NCI-H226 (cell line): ENCODE measurements at regions not wholly inside any gene's neighbourhood (a gene's known extent, or its start where the extent isn't known, plus 50 kb on each side); places are given as distances from the start of the nearest gene placed in this dataset.
A peak's percentile ranks its signal among the peaks of the same experiment; 100 is the strongest.
"Not testable (repeated sequence)": the region's sequence is repeated elsewhere in the genome, so short reads cannot be mapped to it uniquely, and the experiment has no call there.

Experiments used
- DNase-seq: peaks from one replicate; pipeline ENCODE4 v3.0.0-alpha.2; 2015

GRCh38 chr6:72457738-72458137 is 164.1 kb upstream of the KCNQ5 start:
- DNase-seq: no peak

- DNase-seq: no peak
These were observed 163.3 kb upstream of the KCNQ5 start for GRCh38 chr6:72458521-72458920.

- no peak for DNase-seq
These were observed 160.7 kb upstream of the KCNQ5 start for GRCh38 chr6:72461144-72461543.

GRCh38 chr6:72464246-72464645 is 157.6 kb upstream of the KCNQ5 start:
- DNase-seq: no peak

GRCh38 chr6:72464791-72465691 is 156.8 kb upstream of the KCNQ5 start:
- DNase-seq: peak; percentile 91

GRCh38 chr6:72466471-72466870 is 155.4 kb upstream of the KCNQ5 start:
- DNase-seq: no peak

- peak; percentile 50 for DNase-seq
These were observed 154.8 kb upstream of the KCNQ5 start for GRCh38 chr6:72466971-72467566.

GRCh38 chr6:72469406-72469983 is 152.4 kb upstream of the KCNQ5 start:
- DNase-seq: not testable (repeated sequence)

GRCh38 chr6:72476051-72476450 is 145.8 kb upstream of the KCNQ5 start:
- DNase-seq: no peak

- DNase-seq: no peak
These were observed 145.2 kb upstream of the KCNQ5 start for GRCh38 chr6:72476646-72477045.

GRCh38 chr6:72495441-72495840 is 126.4 kb upstream of the KCNQ5 start:
- no peak for DNase-seq

- DNase-seq: no peak
These were observed 124.7 kb upstream of the KCNQ5 start for GRCh38 chr6:72497186-72497585.

GRCh38 chr6:72500669-72501068 is 121.2 kb upstream of the KCNQ5 start:
- no peak for DNase-seq

- no peak for DNase-seq
These were observed 117.5 kb upstream of the KCNQ5 start for GRCh38 chr6:72504406-72504805.

- no peak for DNase-seq
These were observed 116.4 kb upstream of the KCNQ5 start for GRCh38 chr6:72505446-72505845.

- no peak for DNase-seq
These were observed 102.0 kb upstream of the KCNQ5 start for GRCh38 chr6:72519871-72520270.

- no peak for DNase-seq
These were observed 100.2 kb upstream of the KCNQ5 start for GRCh38 chr6:72521684-72522083.

- no peak for DNase-seq
These were observed 99.1 kb upstream of the KCNQ5 start for GRCh38 chr6:72522735-72523141.

GRCh38 chr6:72524011-72524645 is 97.7 kb upstream of the KCNQ5 start:
- no peak for DNase-seq

- no peak for DNase-seq
These were observed 95.9 kb upstream of the KCNQ5 start for GRCh38 chr6:72525821-72526510.

- DNase-seq: no peak
These were observed 91.7 kb upstream of the KCNQ5 start for GRCh38 chr6:72530152-72530551.

GRCh38 chr6:72530750-72531149 is 91.1 kb upstream of the KCNQ5 start:
- no peak for DNase-seq

GRCh38 chr6:72533606-72534005 is 88.3 kb upstream of the KCNQ5 start:
- no peak for DNase-seq
